Lower lobe of right lung (tissue), 2 donors: ENCODE measurements at regions not wholly inside any gene's neighbourhood (a gene's known extent, or its start where the extent isn't known, plus 50 kb on each side); places are given as distances from the start of the nearest gene placed in this dataset.

ENCODE experiments used
- ATAC-seq, 2 donors: fragments of 200-7000 bp; cut with Tn5 transposase; one replicate each; pipeline ENCODE4 v1.9.1; 2020 to 2022; ENCODE audit warnings: mild to moderate bottlenecking in 2 of 2, moderate library complexity in 2 of 2
- DNase-seq: peaks from one replicate; pipeline ENCODE4 v3.0.0-alpha.2; 2020
- H3K27ac ChIP-seq: fragments of 200-600 bp; one replicate; pipeline ENCODE4 v1.8.0; 2022
- H3K27me3 ChIP-seq: fragments of 200-600 bp; one replicate; pipeline ENCODE4 v1.8.0; 2022; ENCODE audit warnings: low read depth
- H3K36me3 ChIP-seq: fragments of 200-600 bp; one replicate; pipeline ENCODE4 v1.8.0; 2022; ENCODE audit warnings: mild to moderate bottlenecking
- H3K4me1 ChIP-seq: fragments of 200-600 bp; one replicate; pipeline ENCODE4 v1.8.0; 2022
- H3K4me3 ChIP-seq: fragments of 200-600 bp; one replicate; pipeline ENCODE4 v1.8.0; 2022; ENCODE audit warnings: mild to moderate bottlenecking
- H3K9me3 ChIP-seq: fragments of 200-600 bp; one replicate; pipeline ENCODE4 v1.8.0; 2022
- CTCF ChIP-seq: fragments of 200-600 bp; IDR thresholded peaks from one replicate; pipeline ENCODE4 v1.8.0; 2022; ENCODE audit warnings: antibody characterized with exemption, mild to moderate bottlenecking
- intact Hi-C: fragments of 100-400 bp; cut with DNase I; formaldehyde crosslinking; loops from one replicate; pipeline ENCODE4 v1.11.0; 2022
- donor health status: DM: no; HTN: yes; CAD: no; lungs with severe emphysema.

DNA sequence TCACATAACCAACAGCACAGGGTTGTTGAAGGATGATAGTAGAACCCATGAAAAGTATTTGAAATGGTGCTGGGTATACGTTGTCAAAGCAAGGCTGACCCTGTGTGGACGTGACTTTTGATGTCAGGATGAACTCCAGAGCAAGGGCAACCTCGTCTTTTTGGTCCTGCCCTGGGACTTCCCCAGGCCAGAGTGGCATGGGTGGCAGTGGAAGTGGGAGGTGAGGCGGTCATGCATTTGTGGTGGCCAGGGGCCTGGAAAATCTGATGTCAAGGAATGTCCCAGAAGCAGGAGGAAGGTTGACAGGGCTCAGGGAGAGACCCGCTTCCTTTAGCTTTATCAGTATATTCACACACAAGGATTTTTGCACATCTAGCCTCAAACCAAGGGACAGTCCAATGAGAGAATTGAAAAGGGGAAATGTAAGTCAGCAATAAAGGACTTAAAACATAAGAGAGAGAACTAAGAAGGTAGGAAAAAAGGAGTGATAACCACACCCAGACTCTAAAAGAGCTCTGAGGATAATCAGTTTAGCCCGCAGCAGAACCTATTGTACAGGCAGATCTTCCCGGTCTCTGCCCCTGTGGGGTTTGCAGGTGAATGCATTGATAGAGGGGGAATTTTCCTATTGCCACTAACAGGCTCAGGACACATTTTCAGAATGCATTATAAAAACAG is 98.8 kb upstream of the HDGFL1 start:
- H3K36me3 ChIP-seq: no peaks in the 10 kb centered on the region
- no peak for ATAC-seq
- H3K27me3 ChIP-seq: no peaks in the 10 kb centered on the region
- peaks cover 25% of the 10 kb centered on the region for H3K4me1 ChIP-seq
- DNase-seq: no peak
- peak overlapping the region; percentile 2 for H3K27ac ChIP-seq
- no peak for TF ChIP-seq CTCF
- no peaks in the 10 kb centered on the region for H3K9me3 ChIP-seq
- no peak overlapping the region for H3K4me3 ChIP-seq
- intact Hi-C loops: no loop called here

- H3K4me1 ChIP-seq: peaks cover 25% of the 10 kb centered on the region
- no peaks in the 10 kb centered on the region for H3K36me3 ChIP-seq
- no peak overlapping the region for H3K4me3 ChIP-seq
- TF ChIP-seq CTCF: peak; percentile 29
- intact Hi-C loops: no loop called here
- H3K27me3 ChIP-seq: no peaks in the 10 kb centered on the region
- DNase-seq (peak; percentile 54), ATAC-seq (peak; percentile 71 to 80)
- H3K9me3 ChIP-seq: no peaks in the 10 kb centered on the region
- peak overlapping the region; percentile 2 for H3K27ac ChIP-seq
Observed at GRCh38 chr6:22471132-22471690, 98.2 kb upstream of the HDGFL1 start.

DNA sequence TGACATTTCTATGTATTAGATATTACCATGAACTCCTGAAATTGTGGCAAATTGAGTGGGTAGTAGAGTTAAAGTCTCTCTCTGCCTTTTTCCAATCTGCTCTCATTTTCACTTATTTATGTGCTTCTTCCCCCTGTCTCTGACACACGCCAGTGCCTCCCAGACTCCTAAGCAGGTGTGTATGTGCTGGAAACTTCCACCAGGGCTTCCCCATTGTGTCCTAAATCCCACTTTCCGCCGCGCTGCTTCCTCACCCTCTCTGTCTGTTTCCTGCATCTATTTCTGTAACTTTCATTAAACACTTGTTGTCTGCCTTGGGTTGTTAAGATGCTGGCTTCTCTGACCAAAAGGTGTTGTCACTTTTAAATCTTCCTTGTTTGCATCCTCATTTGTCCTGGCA is 97.6 kb upstream of the HDGFL1 start:
- DNase-seq (no peak), ATAC-seq (no peak)
- intact Hi-C loops: no loop called here
- Histone ChIP-seq H3K36me3 (no peaks in the 10 kb centered on the region), H3K4me1 (peaks cover 25% of the 10 kb centered on the region), H3K9me3 (no peaks in the 10 kb centered on the region), H3K4me3 (no peak overlapping the region), H3K27me3 (no peaks in the 10 kb centered on the region), H3K27ac (no peak overlapping the region)
- no peak for TF ChIP-seq CTCF

- no peak for DNase-seq
- Histone ChIP-seq H3K4me1 (peaks cover 18% of the 10 kb centered on the region), H3K27me3 (no peaks in the 10 kb centered on the region), H3K4me3 (no peak overlapping the region), H3K36me3 (no peaks in the 10 kb centered on the region), H3K27ac (no peak overlapping the region), H3K9me3 (no peaks in the 10 kb centered on the region)
- no peak for TF ChIP-seq CTCF
- intact Hi-C loops: no loop called here
- no peak for ATAC-seq
Observed at GRCh38 chr6:22473991-22474682, 95.2 kb upstream of the HDGFL1 start.

DNA sequence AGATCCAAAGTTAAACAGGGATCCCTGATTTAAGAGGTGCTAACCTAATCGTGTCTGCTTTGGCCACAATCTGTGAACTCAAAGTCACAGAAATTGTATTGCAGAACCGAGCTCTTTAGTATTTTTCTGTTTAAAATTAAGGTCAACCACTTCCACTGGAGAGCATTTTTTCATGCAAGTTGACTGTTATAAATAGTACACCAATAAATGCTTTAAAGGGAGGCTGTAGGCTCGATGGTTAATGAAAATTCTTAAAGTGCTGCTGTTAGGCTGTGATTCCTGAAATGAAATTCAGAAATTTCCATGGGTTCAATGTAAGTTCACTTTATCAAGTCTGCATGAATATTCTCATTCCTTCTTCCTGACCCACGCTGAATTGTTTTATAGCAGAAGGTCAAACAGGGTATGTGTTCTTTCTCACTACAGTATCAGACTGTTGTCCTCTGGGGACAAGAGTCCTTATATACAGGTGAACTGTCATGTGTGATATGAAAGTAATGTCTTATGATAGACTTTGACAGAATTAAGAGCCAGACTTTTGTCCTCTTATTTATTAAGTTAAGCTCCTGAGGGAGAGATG is 92.5 kb upstream of the HDGFL1 start:
- no peak overlapping the region for H3K27ac ChIP-seq
- H3K36me3 ChIP-seq: no peaks in the 10 kb centered on the region
- H3K4me3 ChIP-seq: no peak overlapping the region
- ATAC-seq: no peak
- H3K4me1 ChIP-seq: peaks cover under 1% of the 10 kb centered on the region
- H3K9me3 ChIP-seq: no peaks in the 10 kb centered on the region
- no peaks in the 10 kb centered on the region for H3K27me3 ChIP-seq
- intact Hi-C loops: no loop called here
- TF ChIP-seq CTCF: no peak
- DNase-seq: no peak
